Fibroblast of lung (primary cell): ENCODE measurements at regions not wholly inside any gene's neighbourhood (a gene's known extent, or its start where the extent isn't known, plus 50 kb on each side); places are given as distances from the start of the nearest gene placed in this dataset.

Experiments used
- DNase-seq, 2 donors: peaks; one replicate each; pipeline versions ENCODE4 v3.0.0 to v3.0.0-alpha.2; 2010; ENCODE audit warnings: low read depth in 2 of 2
- H2AFZ ChIP-seq: 2 replicates; pipeline ENCODE4 v1.5.1; 2012; ENCODE audit warnings: low read length, control low read depth, inconsistent platforms
- H3K27ac ChIP-seq: 2 replicates; pipeline ENCODE4 v1.5.1; 2011; ENCODE audit warnings: low read length, control low read depth; ENCODE audit not compliant: insufficient read depth
- H3K27me3 ChIP-seq: 2 replicates; pipeline ENCODE4 v1.5.1; 2011; ENCODE audit warnings: mild to moderate bottlenecking, low read length; ENCODE audit not compliant: control insufficient read depth, insufficient read depth
- H3K36me3 ChIP-seq: 2 replicates; pipeline ENCODE4 v1.5.1; 2011; ENCODE audit warnings: low read length; ENCODE audit not compliant: control insufficient read depth, insufficient read depth
- H3K4me1 ChIP-seq: 2 replicates; pipeline ENCODE4 v1.5.1; 2011; ENCODE audit warnings: low read length; ENCODE audit not compliant: control insufficient read depth, insufficient read depth; ENCODE audit errors: extremely low read depth
- H3K4me2 ChIP-seq: 2 replicates; pipeline ENCODE4 v1.5.1; 2011; ENCODE audit warnings: low read length, control low read depth; ENCODE audit not compliant: insufficient read depth; ENCODE audit errors: extremely low read depth
- H3K4me3 ChIP-seq, 4 experiments: fragments of 200-600 bp in 1 of 4; sonication (generic) in 1 of 4; replicated peaks in 1 of 4; 2 replicates each; pipeline ENCODE4 v1.5.1; 2011 to 2016; ENCODE audit warnings: low read length in 4 of 4, low read depth in 3 of 4, mild to moderate bottlenecking in 3 of 4, control low read depth in 2 of 4, inconsistent platforms in 1 of 4, mixed read lengths in 1 of 4; ENCODE audit not compliant: insufficient read depth in 1 of 4; ENCODE audit errors: control extremely low read depth in 1 of 4
- H3K79me2 ChIP-seq: 2 replicates; pipeline ENCODE4 v1.5.1; 2012; ENCODE audit warnings: mild to moderate bottlenecking, low read length, inconsistent platforms; ENCODE audit not compliant: control insufficient read depth, insufficient read depth
- H3K9ac ChIP-seq: 2 replicates; pipeline ENCODE4 v1.5.1; 2011; ENCODE audit warnings: mild to moderate bottlenecking, low read length, control low read depth; ENCODE audit not compliant: insufficient read depth
- H3K9me3 ChIP-seq: 2 replicates; pipeline ENCODE4 v1.5.1; 2012; ENCODE audit warnings: low read depth, low read length; ENCODE audit not compliant: control insufficient read depth, insufficient read depth
- H4K20me1 ChIP-seq: 2 replicates; pipeline ENCODE4 v1.5.1; 2011; ENCODE audit warnings: low read length; ENCODE audit not compliant: control insufficient read depth, insufficient read depth; ENCODE audit errors: extremely low read depth
- CTCF ChIP-seq, 2 donors: IDR thresholded peaks in 1 of 2; conservative IDR thresholded peaks in 1 of 2; 1 replicate in 1 of 2; 2 replicates in 1 of 2; pipeline ENCODE4 v1.5.1; 2011 to 2012; ENCODE audit warnings: low read length in 2 of 2, control low read depth in 1 of 2, inconsistent platforms in 1 of 2, low read depth in 1 of 2, mild to moderate bottlenecking in 1 of 2
- EZH2 ChIP-seq: IDR thresholded peaks from 2 replicates; pipeline ENCODE4 v1.5.1; 2012; ENCODE audit warnings: low read length, control low read depth, mild to moderate bottlenecking; ENCODE audit errors: missing control alignments

GRCh38 chr2:122277956-122278355, 522.5 kb downstream of the TSN start:
- no peaks in the 10 kb centered on the region for H3K4me1 ChIP-seq
- H3K27me3 ChIP-seq, result no peaks in the 10 kb centered on the region
- no peak for TF ChIP-seq EZH2
- no peak for TF ChIP-seq CTCF (conservative IDR thresholded peaks at IDR 0.05 in 1 of 2, IDR thresholded peaks at IDR 0.05 in 1 of 2; ENCODE audit: low read depth in 1 of 2, low read length in 2 of 2)
- DNase-seq, result no peak
- no peak overlapping the region for H3K4me2 ChIP-seq
- no peak overlapping the region for H3K27ac ChIP-seq
- no peaks in the 10 kb centered on the region for H3K9me3 ChIP-seq
- no peak overlapping the region for H3K9ac ChIP-seq
- no peaks in the 10 kb centered on the region for H3K36me3 ChIP-seq
- H3K4me3 ChIP-seq, result no peak overlapping the region
- H2AFZ ChIP-seq, result no peak overlapping the region
- no peaks in the 10 kb centered on the region for H4K20me1 ChIP-seq
- no peaks in the 10 kb centered on the region for H3K79me2 ChIP-seq

- no peak for DNase-seq
Measured at GRCh38 chr2:122300758-122301157, 545.3 kb downstream of the TSN start.

GRCh38 chr2:122307763-122308162, 552.3 kb downstream of the TSN start:
- DNase-seq, result no peak
- H3K4me2 ChIP-seq, result no peak overlapping the region
- no peak overlapping the region for H3K4me3 ChIP-seq
- H3K36me3 ChIP-seq, result no peaks in the 10 kb centered on the region
- no peak overlapping the region for H2AFZ ChIP-seq
- H3K4me1 ChIP-seq, result no peaks in the 10 kb centered on the region
- no peaks in the 10 kb centered on the region for H3K9me3 ChIP-seq
- H3K9ac ChIP-seq, result no peak overlapping the region
- no peaks in the 10 kb centered on the region for H3K79me2 ChIP-seq
- no peaks in the 10 kb centered on the region for H4K20me1 ChIP-seq
- H3K27me3 ChIP-seq, result no peaks in the 10 kb centered on the region
- no peak overlapping the region for H3K27ac ChIP-seq
- no peak for TF ChIP-seq CTCF (conservative IDR thresholded peaks at IDR 0.05 in 1 of 2, IDR thresholded peaks at IDR 0.05 in 1 of 2; ENCODE audit: low read depth in 1 of 2, low read length in 2 of 2)
- no peak for TF ChIP-seq EZH2

More at GRCh38 chr2:122300758-122301157, 545.3 kb downstream of the TSN start:
- no peaks in the 10 kb centered on the region for H3K9me3 ChIP-seq
- H3K79me2 ChIP-seq, result no peaks in the 10 kb centered on the region
- TF ChIP-seq CTCF (conservative IDR thresholded peaks at IDR 0.05 in 1 of 2, IDR thresholded peaks at IDR 0.05 in 1 of 2; ENCODE audit: low read depth in 1 of 2, low read length in 2 of 2) (no peak), EZH2 (no peak)
- no peak overlapping the region for H3K4me3 ChIP-seq
- H3K4me2 ChIP-seq, result no peak overlapping the region
- H3K36me3 ChIP-seq, result no peaks in the 10 kb centered on the region
- H3K27ac ChIP-seq, result no peak overlapping the region
- no peak overlapping the region for H3K9ac ChIP-seq
- H2AFZ ChIP-seq, result no peak overlapping the region
- no peaks in the 10 kb centered on the region for H3K27me3 ChIP-seq
- no peaks in the 10 kb centered on the region for H4K20me1 ChIP-seq
- H3K4me1 ChIP-seq, result no peaks in the 10 kb centered on the region
